SK-N-DZ (cell line): ENCODE measurements at regions not wholly inside any gene's neighbourhood (a gene's known extent, or its start where the extent isn't known, plus 50 kb on each side); places are given as distances from the start of the nearest gene placed in this dataset.

Experiments used
- DNase-seq: peaks from one replicate; pipeline ENCODE4 v3.0.0-alpha.2; 2015; ENCODE audit warnings: low spot score

DNA sequence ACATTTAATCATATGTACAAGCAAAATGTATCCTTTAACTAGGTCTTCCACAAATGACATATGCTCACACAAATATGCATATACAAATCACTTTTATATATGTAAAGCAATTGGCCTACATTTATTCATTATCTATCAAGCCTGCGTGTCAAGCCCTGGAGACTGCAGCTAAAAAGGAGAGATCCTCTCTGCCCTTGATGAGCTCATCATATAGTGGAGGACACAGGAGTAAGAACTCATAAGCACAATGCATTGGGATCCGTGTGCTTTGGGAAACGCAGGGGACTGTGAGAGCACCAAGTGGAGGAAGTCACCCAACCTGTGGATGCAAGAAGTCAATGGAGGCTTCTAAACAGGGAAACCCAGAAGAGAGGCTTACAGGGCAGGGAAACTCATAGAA lies 735.7 kb downstream of the BCL11B start:
- DNase-seq = no peak

DNA sequence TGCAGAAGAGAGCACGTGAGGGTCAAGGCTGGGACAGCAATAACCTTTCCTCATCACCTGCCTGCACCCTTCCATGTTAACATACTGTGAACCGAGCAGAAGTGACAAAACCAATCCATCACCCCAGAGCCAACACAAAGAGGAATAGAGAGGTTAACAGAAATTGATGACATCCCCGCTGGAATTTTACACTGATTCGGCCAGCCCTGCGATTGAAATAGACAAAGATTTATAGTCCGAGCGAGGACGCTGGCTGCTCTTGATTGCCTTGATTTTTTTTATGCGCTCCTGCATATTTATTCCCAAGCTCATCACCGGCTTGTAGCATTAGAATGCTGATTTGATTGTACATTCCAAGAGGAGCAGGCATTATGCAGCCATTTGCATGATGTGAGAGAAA lies 729.7 kb downstream of the BCL11B start:
- DNase-seq = no peak

DNA sequence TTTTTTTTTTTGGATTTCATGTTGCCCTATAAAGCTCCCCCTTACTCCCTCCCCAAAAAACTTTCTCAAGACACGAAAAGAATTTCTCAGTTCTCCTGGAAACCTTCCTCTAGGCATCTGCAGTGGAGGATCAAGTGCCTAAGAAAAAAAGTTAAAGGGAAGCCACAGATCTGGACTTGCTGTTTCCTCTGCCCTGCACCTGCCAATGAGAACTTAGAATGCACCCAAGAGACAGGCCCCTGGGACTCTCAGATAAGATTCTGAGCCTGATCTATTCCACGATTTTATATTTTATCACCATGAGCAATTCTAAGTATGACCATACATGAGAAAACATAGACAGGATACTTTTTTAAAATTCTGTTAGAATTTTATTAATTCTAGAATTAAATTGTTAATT lies 728.9 kb downstream of the BCL11B start:
- DNase-seq = no peak

DNA sequence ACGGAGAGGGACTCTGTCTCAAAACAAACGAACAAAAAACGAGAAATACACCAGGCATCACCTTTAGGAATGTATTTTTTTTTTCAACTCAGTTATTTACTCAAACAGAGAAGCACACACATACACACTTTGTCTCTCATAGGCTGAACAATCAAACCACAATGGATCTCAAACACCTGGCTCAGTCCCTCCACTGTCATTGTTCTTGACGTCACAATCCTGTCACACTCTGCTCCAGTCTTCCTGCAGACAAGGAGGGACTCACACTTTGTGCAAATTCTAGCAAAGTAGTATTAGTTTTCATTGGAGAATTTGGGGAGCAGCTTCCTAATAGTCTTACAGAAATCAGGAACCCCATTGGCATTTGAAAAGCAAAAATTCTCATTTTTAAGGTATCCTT lies 727.8 kb downstream of the BCL11B start:
- DNase-seq = no peak

DNA sequence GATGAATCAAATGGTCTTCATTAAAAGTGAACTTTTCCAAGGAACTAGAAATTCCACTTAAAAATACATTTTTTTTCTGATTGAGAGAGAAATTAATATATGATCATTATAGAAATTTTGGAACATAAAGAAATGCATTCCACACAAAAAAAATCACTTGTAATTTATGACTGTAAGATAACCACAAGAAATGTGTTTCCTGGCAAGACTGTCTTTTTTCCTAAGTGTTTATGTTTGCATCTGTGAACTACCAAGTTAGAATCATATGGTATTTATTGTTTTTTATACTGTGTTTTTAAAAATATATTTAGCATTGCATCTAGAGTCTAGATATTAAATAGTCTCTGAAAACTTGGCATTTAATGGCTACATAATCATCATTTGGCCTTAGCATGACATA lies 726.8 kb downstream of the BCL11B start:
- DNase-seq = no peak

DNA sequence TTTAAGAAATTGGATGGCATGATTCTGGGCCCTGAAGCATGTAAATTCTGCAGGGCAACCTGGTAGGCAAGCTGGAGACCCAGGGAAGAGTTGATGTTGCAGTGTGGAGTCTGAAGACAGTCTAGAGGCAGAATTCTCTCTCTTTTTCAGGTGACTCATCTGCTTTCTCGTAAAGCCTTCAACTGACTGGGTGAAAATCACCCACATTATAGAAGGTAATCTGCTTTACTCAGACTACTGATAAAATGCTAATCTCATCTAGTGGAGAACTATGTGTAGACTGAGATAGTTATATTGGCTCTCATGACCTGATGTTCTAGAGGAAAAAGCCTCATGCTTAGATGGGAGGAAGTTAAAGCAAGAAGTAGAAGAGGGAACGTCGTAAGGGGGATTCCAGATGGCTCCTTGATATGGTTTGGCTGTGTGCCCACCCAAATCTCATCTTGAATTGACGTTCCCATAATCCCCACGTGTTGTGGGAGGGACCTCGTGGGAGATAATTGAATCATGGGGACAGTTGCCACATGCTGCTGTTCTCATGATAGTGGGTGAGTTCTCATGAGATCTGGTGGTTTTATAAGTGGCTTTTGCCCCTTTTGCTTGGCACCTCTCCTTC lies 723.8 kb downstream of the BCL11B start:
- DNase-seq = no peak

DNA sequence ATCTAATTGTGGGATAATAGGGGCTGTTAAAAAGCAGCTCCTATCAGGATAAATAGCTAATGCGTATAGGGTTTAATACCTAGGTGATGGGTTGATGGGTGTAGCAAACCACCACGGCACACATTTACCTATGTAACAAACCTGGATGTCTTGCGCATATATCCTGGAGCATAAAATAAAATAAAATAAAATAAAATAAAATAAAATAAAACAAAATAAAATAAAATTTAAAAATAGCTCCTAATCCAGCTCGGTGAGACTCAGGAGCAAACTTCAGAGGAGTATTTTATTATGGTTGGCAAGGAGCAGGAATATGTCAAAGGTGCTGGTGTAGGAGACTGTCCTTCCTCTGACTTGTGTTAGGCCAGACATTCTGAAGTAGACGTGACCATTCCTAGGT lies 721.0 kb downstream of the BCL11B start:
- no peak for DNase-seq

DNA sequence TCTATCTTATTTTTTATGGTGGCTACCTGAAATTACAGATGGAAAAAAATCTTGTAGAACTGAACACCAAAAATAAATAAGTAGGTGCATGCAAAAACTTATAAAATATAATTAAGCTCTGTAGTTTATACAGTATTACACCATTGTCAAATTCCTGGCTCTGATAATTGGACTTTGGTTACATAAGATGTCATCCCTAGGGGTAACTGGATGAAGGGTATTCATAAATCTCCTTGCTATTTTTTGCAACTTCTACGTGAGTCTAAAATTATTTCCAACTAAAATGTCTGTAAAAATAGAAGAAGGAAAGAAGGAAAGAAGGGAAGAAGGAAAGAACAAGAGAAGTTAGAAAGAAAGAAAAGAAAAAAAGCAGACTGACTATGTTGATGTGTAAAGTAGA lies 716.6 kb downstream of the BCL11B start:
- no peak for DNase-seq

DNA sequence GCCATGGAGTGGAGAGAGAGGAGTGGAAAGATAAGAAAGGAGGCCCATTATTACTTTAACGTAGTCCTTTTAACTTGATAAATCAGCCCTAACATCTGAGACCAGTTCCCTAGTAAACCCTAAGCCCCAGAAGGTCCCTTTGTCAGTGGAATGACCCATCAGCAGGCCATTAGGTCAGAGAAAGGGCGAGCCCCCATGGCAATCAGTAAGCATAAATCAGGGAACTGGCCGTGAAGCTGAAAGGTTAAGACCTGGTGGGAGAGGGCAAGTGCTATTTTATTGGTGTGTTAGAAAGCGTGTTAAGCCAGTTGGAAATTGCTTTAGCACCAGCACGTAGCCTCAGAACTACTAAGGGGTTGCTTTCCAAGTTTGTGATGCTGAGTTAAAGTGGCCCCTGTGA lies 708.0 kb downstream of the BCL11B start:
- DNase-seq = no peak

DNA sequence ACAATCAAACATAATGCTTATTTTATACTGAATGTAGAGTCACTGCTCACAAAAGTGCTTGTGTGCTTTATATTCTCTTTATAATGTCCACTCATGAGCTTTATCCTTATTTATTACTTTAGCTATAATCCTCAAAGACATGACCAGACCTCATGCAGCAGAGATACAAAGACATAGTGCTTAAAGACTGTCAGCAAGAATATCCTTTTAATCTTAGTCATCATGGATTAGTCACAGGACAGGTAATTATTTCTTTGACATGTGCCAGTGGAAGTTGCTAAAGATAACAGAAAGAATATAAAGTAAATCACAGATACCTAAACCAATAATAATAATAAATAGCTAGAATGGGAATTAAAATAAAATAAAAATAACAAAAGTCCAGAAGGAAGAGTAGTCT lies 707.5 kb downstream of the BCL11B start:
- DNase-seq = no peak

DNA sequence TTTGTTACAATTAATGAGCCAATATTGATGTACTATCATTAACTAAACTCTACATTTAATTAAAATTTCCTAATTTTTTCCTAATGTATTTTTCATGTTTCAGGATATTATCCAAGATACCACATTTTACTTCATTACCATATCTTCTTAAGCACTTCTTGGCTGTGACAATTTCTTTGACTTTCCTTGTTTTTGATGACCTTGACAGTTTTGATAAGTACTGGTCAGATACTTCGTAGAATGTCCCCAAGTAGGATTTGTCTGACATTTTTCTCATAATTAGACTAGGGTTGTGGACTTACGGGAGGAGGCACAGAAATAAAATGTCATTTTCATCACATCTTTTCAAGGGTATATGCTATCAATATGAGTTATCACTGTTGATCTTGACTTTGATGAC lies 700.9 kb downstream of the BCL11B start:
- DNase-seq = no peak

DNA sequence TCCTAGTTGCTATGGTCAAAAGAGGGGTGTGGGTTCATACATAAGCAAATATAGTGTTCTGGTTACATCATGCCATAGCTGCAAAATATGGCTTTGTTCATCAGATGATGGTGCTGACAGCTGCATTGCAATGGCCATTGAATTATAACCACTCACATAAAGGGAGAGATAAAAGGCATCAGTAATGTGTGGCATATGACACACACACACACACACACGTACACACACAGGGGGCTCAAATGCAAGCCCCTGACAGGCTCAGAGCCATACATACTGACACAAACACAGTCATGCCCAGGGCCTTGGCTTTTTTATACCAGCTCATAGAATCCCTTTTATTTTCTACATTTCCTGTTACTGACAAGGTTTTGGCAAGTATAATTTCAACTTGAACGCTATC lies 698.9 kb downstream of the BCL11B start:
- no peak for DNase-seq

DNA sequence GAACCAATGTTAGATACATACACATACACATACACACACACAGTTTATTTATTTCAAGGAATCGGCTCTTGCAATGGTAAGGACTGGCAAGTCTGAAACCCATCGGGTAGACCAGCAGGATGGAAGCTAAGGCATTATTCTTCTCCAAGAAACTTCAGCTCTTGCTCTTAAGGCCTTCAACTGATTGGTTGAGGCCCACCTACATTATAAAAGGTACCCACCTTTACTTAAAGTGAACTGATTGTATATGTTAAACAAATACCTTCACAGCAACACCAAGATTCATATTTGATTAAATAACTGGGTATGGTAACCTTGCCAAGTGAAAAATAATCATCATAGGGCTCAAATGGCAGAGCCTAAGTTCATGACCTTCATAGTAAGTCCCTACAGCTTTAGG lies 695.5 kb downstream of the BCL11B start:
- DNase-seq = no peak

DNA sequence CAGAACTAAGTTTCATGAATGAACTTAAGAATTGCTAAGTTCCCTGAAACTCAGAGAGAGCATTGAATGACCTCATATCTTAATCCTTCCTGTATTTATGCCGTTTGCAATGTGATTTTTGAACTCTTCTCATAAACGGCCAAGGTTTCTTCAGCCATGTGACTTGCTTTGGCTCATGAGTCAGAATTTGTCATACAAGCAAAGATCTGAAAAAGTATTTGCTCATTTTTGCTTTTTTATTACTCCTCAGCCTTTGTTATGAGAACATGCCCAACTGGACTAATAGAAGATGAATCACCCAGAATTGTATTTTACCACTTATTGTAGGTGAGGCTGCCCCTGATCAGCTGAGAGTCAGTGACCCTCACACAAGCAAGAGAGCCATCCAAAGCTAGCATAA lies 693.8 kb downstream of the BCL11B start:
- DNase-seq = no peak

DNA sequence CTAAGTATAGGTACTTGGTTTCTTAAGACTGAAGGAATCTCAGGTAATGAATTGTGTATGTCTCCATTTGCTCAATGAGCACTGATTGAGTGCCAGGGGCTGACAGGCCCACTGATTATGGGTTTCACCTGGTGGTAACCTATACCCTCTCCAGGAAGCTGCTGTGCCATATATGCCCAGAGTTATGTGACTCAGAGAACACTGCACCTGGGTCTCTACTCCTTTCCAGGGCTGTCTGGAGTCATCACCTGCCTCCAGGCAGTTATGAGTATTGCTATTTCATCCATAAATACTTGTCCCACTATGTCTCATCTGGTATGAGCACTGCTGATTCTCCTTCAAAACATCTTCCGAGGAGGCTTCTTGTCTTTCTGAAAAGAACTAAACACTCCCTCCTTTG lies 692.9 kb downstream of the BCL11B start:
- no peak for DNase-seq

DNA sequence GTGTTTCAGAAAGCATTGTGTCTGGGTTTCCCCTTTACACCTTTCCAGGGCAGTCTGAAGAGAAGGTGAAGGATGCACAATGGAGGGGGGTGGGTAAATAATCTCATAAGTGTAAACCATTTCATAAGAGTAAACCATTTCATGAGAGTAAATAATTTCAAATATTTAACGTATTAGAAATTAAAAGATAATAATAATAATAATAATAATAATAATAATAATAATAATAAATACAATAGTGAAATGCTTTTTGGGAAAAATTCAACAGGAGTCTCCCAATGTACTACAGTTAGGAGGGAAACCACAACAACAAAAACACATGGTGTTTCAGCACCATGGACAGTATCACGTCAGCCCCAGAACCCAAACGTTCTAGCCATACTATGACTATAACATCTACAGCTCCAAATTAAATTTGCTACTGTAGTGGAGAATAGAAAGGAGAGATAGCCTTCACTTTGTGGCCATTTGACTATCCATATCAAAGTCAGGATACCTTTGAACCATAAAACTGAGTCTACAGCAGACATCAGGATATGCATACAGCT lies 691.8 kb downstream of the BCL11B start:
- DNase-seq = no peak

DNA sequence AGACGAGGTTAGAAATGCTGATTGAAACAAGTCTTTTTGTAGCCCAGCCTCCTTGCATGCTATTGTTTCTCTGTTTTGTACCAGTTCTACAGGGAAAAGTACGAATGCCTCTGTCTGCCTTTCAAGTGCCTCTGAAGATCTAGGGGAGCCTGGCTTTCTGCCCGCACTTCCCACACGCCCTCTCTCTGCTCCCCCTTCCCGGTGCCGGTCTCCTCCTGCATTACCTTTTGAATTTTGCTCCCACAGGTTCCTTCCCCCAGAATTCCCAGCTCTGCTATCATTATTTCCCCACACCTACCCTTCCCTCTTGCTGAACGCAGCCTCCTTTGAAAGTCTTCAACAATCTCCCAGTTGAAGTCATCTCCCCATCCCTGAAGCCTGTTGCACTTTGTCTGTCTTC lies 689.7 kb downstream of the BCL11B start:
- no peak for DNase-seq

DNA sequence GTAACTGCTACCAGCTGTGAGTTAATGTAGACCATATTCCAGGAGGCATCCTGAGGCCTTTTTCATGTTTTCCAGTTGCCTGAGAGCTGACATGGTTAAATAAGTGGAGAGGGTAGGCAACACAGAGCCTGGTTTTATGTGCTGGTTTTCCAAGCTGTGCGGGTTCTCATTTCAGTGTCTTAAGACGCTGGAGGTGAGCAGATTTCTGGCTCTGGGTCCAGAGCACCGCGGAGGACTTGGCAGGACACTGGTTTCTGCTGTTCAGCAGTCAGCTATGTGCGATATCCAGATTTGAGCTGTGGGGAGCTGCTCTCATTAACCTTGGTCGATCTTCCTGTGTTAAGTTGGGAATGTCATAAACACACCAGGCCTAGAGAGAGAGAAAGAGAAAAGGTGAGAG lies 680.8 kb downstream of the BCL11B start:
- no peak for DNase-seq

DNA sequence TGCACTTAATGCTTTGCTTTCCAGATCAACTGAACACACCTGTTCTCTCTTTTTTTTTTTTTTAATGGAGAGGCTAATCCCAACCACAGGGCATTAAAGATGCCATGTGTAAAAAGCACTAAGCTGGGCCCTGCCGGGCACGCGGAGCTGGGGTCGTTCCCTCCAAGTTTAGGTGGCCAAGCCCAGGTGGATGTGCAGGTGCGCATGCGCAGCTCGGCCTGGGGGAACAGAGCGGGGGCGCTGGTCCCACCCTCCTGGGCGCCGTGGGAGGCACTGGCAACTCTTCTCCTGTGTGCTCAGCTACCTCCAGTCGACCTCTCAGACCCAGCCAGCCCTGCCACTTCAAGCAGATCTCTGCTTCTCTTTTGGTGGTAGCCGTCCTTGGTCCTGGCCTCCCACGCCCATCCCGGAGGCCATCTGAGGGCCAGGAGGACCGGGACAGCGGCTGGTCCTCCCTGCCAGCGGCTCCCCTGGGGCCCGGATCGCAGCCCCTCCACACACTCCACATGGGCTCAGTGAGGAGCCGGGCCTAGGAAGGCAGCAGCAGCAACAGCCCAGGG lies 679.3 kb downstream of the BCL11B start:
- no peak for DNase-seq

DNA sequence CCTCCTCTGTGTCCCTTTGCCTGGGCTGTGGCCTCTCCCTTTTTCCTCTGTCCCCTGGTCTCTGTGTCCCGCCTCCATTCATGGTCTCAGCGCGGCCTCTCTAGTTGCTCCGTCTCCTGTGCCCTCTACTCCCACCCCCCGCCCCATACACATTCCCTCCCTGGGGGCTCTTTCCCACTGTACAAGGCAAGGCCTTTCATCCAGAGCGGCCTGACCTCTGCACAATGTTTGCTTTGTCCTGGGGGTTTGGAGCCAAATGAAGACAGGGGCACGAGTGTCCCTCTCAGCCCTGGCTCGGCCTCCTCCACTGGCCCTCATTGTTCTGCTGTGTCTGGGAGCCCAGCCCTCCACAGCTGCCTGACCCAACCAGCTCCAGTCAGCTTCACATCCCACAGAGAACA lies 678.6 kb downstream of the BCL11B start:
- DNase-seq = no peak

DNA sequence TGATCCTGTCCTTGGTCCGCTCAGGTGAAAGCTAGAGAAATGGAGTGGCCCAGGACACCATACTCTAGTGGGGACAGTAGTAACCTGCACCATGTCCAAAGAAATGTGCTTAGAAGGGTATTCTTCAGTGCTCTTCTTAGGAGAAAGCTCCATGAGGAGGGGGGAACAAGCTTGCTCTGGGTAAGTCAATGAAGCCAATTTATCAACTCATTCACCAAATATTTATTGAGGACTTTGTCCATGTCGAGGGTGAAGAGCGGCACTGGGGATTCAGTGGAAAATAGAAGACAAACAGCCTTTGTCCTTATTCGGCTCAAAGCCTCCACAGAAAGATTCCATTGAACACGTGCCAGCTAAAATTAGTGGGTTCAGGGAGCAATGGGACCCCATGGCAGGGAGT lies 677.8 kb downstream of the BCL11B start:
- no peak for DNase-seq

DNA sequence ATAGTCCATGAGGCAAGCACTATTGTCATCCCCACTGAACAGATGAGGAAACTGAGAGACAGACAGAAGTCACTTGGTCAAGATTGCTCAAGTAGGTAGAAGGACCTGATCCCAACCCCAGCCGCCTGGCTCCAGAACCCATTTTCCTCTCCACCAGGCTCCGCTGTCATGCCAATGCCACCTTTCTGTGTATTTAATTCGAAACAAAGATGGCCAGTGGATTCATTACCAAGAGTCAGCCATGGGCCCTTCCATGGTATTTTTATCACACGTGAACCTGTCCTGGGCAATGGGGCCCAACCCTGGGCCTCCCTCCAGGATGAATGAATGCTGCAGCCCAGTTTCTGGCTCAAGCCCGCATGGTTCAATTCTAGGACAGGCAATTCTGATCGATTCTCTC lies 673.4 kb downstream of the BCL11B start:
- no peak for DNase-seq

DNA sequence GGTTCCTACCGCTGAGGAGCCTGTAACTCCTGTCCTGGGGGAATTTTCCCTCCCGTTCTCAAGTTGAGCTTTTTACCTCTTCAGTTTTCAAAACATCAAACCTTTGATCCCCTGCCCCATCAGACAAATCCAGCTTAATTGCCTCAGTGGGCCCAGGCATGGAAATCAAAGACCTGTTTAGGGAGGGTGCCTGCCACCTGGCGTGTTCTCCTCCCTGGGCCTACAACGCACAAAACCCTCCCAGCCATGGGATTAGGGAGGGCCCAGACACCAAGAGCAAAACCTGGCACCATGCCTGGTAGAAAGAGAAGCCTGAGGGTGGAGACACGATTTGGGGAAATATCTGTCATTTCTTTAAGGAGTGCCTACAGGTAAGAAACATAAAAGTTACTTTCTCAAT lies 672.9 kb downstream of the BCL11B start:
- no peak for DNase-seq

DNA sequence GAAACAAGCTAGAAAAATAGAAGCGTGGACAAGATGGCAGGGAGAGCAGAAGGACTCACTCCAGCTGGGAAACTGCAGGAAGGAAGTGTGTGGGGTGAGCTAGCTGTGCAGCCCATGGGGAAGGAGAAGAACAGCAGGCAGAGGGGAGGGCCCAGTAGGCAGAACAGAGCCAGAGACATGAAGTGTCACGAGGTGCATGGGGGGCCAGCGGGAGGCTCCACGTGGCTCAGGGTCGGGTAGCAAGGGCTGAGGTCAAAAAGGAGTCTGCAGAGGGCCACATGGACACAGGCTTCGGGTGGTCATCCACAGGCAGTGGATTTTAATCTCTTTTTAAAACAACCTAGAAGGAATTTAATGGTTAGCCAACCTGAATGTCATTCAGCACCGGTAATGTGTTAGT lies 669.0 kb downstream of the BCL11B start:
- no peak for DNase-seq
